GM21737 (cell line): ENCODE measurements at regions not wholly inside any gene's neighbourhood (a gene's known extent, or its start where the extent isn't known, plus 50 kb on each side); places are given as distances from the start of the nearest gene placed in this dataset.
"Not testable (repeated sequence)": the region's sequence is repeated elsewhere in the genome, so short reads cannot be mapped to it uniquely, and the experiment has no call there.

Experiments used
- ATAC-seq: cut with Tn5 transposase; IDR thresholded peaks from one replicate; pipeline ENCODE4 v1.9.1; 2021; ENCODE audit warnings: mild to moderate bottlenecking, moderate library complexity; ENCODE audit not compliant: unreplicated experiment

DNA sequence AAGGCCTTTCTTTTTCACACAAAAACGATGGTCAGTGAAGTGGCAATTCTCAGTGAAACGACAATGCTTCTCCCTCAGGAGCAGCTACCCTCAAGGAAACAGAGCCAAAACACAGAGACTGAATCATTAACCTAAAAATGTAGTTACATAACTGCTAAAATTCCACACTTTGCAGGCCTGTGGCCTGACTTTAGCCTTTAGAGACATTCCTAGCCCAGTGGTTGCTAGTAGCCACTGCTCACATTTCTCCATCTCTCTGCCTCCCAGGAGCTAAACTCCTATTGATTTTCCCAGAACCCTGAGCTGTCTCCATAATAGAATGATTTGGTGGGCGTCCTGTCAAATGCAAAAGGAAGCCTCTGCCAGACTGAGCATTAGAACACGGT is 630.1 kb upstream of the KCNMB2 start:
- ATAC-seq = no peak

DNA sequence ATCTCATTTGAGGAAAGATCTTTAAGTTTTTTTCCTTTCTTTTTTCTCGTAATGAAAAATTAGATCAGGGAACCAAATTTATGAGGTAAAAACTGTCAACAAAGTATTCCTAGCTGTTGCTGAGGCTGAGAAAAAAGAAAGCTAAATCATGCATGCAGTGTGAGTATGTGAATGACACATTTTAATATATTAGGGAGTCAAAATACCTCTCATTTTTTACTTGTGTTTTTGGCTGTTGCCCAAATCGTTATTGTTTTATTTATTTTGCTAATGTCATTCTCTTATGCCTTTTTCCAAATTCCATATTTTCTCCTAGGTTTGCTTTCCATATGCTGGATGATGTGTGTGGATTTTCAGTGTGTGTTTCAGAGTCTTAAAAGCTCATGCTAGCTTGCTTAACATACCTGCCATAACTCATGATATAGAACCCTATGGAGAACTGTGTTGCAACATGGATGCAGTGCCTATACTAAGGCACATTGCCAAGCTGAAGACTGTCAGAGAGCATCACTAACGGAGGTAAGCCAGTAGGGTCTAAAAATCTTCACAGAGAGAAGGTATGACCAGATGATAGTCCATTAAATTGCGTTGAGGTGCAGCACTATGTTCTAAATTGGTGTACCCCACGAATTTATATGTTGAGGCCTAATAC is 629.5 kb upstream of the KCNMB2 start:
- no peak for ATAC-seq

DNA sequence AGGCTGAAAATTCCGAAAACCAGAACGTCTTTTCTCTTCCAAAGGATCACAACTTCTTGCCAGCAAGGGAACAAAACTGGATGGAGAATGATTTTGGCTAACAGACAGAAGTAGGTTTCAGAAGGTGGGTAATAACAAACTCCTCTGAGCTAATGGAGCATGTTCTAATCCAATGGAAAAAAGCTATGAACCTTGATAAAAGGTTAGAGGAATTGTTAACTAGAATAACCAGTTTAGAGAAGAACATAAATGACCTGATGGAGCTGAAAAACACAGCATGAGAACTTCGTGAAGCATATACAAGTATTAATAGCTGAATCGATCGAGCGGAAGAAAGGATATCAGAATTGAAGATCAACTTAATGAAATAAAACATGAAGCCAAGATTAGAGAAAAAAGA is 626.7 kb upstream of the KCNMB2 start:
- ATAC-seq = not testable (repeated sequence)

DNA sequence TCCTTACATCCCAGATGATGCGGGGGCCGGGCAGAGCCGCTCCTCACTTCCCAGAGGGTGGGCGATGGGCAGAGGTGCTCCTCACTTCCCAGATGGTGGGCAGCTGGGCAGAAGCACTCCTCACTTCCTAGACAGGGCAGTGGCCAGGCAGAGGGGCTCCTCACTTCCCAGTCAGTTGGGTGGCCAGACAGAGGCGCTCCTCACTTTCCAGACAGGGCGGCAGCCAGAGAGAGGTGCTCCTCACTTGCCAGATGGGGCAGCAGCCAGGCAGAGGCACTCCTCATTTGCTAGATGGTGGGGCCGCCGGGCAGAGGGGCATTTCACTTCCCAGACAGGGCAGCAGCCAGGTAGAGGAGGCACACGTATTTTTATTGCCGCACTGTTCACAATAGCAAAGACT is 622.0 kb upstream of the KCNMB2 start:
- ATAC-seq = no peak

DNA sequence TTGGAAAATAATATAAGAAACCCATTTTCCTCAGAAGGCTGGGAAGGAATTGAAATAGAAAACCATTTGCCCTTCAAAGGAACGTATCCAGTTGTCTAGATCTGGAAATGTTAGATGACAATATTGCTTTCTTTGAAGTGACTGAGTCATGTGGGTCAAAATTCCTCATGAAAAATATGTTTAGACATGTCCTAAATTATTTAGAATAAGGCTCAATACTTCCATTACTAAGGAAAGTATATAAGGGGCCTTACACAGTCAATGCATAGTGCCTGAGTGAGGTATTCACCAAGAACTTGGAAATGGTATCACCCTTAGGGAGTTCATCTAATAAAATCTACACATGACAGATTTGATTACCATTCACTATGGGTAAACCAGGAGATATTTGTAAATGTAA is 619.8 kb upstream of the KCNMB2 start:
- ATAC-seq = no peak

DNA sequence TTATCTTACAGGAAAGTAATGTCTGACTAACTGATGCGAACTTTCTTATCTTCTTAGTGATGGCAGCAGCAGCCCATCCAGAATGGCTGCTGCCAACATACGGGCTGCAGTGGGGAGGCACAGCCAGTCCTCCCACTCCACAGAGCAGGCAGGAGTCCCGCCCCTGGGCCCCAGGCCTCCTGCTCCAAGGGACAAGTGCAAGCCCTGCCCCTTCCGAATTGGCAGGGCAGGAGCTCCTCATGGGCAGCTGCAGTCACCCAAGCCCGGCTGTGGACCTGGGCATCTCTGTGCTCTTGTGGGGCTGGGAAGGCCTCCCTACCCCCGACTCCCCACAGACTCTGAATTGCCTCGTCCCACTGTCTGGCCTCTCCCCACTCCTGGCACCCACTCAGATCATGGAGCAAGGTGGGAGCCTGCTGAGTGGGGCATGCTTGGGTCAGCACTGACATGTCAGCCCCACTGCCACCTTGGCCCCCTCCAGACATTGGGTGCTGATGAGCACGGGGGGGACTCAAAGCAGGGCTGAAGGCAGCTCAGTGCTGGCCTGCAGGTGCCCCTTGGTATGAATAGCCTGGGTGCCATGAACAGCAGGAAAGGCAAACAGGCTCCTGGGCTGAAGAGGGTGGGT is 618.9 kb upstream of the KCNMB2 start:
- ATAC-seq = no peak

DNA sequence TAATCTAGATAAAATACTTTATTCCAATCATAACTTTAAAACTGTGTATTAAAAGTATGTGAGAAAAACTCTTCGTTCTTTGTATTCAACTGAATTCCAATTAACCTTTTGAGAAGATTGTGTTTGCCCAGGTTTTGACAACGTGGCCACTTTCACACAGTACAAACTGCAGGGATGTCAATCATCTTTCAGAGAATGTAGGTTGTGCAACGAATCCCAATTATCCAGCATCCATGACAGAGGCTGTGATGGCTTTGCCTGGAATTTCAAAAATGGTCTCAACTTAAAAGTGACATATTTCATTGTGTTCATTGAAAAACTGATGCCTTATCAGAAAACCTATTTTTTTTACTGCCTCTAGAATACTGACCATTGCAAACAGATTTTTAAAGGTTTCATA is 615.1 kb upstream of the KCNMB2 start:
- no peak for ATAC-seq

DNA sequence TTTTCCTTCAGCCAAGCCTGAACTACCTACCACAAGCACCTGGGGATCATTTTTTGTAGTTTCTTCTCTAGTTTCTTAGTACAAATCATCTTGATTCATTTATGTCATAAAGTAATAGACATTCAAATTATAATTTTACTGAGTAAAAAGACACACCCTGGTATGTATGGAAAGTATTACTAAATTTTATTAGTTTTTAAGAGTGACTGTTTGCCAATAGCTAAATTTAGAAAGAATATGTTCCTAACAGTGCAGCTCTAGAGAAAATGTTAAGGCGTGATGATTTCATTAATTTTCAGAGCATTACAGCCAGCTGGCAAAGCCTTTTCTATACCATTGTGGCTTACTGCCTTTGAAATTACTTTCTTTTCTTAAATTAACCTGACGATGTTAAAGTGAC is 612.0 kb upstream of the KCNMB2 start:
- no peak for ATAC-seq

DNA sequence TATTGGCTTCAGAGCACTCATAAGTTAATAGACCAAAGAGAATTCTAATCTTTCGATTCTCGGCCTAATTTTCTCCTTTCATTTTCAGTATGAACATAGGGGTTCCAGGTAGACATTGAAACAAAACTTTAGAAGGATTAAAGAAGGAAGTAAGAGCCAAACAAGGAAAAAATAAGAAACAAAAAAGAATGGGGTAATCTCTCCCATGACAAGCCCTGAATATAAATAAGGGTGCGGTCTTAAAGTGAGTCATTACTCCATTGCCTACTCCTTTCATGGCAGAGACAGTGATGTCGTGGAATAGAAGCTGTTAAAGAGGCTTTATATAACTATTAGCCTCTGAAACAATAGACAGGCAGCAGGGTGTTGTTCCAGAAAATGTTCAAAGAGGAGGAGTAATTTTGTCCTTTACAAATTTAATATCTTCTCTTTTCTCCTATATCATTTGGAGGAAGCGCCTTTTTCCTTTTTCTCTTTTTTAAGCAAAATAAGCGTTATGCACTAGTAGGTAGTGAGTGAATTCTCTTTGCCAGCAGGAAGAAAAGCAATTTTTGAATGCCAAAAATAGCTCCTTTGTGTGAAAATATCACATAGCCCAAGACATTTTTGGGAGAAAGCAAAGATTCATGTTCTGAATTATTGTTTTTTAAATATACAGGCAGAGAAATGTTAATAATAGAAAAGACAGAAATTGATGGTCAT is 607.9 kb upstream of the KCNMB2 start:
- ATAC-seq = peak; percentile 53

DNA sequence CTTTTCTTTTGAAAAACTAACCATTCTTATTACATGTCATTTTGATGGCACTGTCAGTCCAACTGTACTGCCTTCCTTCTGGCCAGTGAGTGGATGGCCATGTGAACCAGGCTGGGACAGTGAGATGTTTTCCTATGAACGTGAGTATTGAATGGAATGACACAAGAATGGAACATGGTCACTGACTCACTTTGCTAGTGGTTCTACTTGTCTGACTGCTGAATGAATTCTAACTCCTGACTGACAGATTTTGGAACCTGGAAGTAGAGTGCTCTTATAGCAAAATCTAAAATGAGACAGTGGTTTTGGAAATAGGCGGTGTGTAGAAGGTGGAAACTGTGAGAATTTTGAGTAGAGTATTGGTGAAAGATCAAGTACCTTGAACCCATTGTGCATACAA is 606.9 kb upstream of the KCNMB2 start:
- no peak for ATAC-seq

DNA sequence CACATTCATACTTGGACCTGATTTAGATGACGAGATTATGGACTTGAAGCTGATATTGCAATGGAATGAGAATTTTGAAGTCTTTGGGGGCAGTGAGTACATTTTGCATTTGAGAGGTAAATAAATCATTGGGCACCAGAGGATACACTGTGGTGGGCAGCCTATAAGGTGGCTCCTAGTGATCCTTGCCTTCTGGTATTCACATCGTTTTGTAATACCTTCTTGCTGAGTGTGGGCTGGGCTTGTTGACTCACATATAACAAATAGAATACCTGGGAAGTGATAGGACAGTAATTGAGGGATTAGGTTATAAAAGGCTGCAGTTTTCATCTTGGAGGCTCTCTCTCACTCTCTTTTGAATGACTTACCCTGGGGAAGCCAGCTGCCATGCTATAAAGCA is 605.5 kb upstream of the KCNMB2 start:
- ATAC-seq = no peak

DNA sequence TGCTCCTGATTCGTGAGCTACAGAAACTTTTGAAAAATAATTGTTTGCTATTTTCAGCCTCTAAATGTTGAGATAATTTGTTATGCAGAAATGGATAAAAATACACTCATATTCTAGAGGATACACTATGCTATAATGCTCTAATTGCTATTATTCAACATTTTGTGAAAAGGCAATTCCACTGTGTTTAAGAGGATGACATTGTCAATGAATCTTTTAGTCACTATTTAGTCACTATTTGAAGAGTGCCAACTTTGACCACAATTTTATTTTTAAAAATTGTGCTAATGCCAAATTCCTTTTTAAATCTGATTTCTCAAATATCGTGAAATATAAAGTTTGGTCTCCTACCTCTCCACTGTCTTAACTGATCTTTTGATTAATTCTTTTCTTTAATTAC is 604.9 kb upstream of the KCNMB2 start:
- no peak for ATAC-seq

DNA sequence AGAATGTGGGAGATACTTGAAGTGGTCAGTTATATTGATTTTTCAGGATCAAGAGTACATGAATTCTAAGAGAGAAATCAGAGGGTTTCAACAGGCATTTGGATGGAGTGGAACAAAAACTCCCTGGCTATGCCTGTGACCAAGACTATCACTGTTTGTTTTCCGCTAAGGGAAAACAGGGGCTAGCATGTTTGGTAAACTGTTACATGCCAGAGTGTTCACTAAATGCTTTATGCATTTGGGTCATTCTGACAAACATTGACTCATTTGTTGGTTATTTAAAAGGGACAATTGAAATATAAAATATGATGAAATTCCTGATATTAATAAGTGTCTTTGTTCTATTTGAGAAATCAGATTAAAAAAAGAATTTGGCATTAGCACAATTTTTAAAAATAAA is 603.9 kb upstream of the KCNMB2 start:
- ATAC-seq = no peak

DNA sequence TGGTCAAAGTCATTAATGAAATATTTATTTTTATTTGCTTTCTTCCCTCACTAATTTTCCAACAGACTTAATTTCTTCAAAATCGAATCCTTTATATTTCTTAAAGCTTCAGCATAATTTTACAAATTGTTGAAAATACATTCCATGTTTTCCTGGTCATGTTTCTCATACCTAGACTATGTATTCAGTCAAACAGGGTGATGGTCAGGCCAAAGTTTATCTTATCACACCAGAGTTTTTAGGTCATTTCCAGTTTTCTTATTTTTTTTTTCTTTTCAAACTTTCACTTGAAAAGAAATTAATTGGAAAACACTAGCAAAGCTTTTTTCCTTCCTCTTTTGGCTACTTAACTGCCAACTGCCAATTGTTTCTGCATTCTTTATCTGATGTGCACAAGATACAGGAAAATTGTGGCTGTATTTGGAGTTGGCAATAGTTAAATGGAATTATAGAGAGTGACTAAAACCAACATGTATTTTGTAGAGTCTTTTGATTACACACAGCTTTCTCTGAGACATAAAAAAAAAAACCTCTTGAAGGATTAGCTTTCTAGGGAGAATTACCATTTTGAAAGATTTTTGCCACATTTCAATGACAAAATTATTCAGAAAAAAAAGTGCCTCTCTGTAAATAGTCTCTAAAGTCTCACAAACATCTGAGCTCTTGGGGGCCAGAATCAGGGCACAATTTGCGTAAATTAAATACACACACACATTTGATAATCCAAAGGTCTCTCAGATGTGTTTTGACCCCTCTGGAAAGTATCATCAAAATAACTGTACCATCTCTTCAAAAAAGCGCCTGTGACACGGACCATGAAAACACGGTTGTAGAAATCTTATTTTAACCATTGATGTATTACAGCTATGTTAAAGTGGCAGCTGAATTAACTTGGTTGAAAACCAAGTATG is 603.2 kb upstream of the KCNMB2 start:
- no peak for ATAC-seq

DNA sequence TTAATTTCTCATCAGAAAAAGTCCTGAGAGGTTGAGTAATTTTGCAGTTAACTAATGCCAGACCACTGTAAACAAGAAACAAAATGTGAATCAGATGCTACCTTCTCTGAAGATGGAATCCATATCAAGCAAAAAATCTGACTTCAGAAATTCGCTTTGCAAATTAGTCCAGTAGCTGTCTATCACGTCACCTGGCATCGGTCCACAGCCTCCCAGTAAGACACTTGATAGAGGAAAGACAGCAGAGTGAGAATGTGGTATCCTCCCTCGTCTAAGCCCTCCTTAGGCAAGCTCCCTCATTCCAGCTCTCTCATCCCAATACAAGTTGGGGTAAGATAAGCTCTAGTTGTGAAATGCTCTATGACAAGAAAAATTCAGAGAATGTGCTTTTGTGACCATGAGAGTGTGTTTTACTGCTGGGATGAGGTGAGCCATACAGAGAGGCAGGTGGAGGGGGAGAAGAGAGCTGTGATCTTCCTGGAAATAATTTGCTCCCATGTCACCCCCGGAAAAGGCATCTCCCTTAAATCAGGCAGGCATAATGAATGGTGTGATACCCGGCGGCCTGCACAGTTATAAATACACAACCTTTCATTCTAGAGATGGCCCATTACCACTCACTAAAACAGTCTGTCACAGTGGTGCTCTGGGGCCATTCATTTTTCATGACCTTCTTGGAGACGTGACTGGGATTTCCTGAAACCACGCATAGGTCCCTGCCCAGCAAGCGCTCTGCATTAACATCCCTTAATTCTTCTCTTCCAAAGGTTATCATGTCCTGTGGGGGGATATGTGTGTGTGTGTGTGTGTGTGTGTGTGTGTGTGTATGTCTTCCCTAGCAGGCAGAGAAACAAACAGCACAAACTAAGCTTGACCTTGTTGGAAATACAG is 602.0 kb upstream of the KCNMB2 start:
- ATAC-seq = no peak

DNA sequence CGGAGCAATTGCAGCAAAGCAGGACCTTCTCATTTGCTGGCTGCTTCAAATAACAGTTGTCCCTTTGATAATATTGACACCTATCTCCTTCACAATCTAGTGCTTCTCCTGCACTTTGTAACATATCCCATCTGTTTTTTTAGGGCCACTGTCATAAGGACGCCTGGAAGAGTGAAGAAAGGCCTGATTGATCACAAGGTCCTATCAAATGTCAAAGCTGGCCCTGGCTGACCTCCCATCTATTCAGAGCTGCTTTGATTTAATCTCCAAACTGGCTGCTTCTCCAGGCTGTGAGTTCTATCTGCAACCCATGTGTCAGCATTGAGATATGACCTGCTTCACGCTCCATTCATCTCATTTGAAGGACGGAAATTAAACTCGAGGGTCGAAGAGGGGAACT is 601.2 kb upstream of the KCNMB2 start:
- no peak for ATAC-seq

DNA sequence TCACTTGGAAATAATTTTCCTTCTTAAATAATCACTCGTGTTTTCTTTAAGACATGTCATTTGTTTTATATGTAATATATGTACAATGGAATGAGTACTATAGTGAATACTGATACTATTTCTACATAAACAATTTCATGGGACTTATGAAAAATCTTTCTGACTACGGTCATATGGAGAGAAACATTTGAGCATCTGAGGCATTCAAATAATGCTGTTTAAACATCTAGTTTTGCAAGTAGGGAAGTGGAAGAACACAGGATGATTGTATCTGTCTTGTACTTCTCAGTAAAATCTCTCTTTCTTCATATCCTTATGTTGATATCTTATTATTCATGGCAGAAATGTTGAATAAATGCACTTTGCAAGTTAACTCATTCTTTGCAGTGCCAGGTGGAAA is 599.5 kb upstream of the KCNMB2 start:
- no peak for ATAC-seq

DNA sequence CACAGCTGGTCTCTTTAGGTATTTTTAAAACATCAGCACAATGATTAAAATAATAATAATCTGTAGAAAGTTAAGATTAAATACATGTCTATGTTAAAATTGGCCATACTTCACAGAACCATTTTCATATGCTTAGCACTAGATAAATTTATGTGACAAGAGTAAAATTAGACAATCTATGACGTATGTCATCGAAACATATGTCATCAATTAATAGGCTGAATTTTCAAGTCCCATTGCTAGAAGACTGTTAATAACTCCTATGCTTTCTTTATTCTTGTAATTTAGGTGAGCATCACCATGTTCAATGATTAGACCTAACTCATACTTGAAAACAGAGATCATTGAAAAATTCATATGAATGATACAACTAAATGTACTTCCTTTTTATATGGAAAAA is 593.3 kb upstream of the KCNMB2 start:
- ATAC-seq = no peak

DNA sequence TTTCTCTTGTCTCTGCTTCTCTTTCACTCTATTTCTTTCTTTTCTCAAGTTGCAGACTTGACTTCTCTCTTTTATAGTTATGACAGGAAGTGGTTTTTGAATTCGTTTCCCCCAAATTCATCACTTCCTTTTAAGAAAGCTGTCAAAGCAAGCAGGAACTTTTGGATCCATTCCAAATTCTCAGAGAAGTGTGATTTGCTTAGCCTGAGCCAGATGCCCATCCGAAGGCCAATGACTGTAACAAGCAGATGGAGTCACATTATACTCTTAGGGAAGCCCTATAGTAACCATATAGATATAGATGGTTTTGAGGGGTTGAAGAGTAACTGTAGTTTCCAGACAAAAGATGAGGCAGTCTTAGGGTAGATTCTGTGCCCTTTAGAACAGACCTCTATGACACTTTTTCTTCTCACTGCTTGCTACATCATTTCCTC is 592.0 kb upstream of the KCNMB2 start:
- ATAC-seq = no peak

DNA sequence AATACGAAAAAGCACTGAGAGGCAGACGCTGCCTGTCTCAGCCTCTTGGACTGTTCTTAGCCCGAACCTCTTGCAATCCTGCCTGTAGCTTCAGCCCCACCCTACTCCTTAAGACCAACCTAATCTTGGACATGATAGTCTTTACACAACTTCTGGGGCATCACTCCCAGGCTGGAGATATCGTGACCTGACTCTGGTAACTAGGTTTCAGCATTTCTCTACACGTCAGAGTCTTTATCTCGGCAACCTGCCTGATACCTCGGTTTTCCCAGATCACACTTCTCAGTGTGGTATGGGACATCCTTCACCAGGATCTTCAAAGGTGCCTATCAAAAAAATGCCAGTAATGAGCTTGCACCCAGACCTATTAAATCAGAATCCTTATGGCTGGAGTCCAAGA is 590.2 kb upstream of the KCNMB2 start:
- ATAC-seq = no peak
